A673 (cell line): ENCODE measurements at regions not wholly inside any gene's neighbourhood (a gene's known extent, or its start where the extent isn't known, plus 50 kb on each side); places are given as distances from the start of the nearest gene placed in this dataset.

Experiments used
- CTCF ChIP-seq: fragments of 300-800, 200-600 bp; sonication (generic); conservative IDR thresholded peaks from 2 replicates; pipeline ENCODE4 v1.5.1; 2017; ENCODE audit warnings: low read depth, mild to moderate bottlenecking, antibody characterized with exemption, low read length, moderate library complexity, mixed read lengths
- EZH2 ChIP-seq: fragments of 200-600 bp; sonication (generic); IDR thresholded peaks from 2 replicates; pipeline ENCODE4 v1.6.1; 2017; ENCODE audit warnings: borderline replicate concordance, low read depth, mild to moderate bottlenecking, mixed read lengths, antibody characterized with exemption, low read length; ENCODE audit not compliant: poor library complexity, severe bottlenecking

GRCh38 chr17:77837917-77838316, 120.6 kb upstream of the TNRC6C start:
- TF ChIP-seq CTCF (no peak), EZH2 (no peak)
